ENCODE measurements at regions not wholly inside any gene's neighbourhood (a gene's known extent, or its start where the extent isn't known, plus 50 kb on each side); places are given as distances from the start of the nearest gene placed in this dataset.

GRCh38 chr9:13941714-13942113 lies 372.2 kb downstream of the NFIB start:
- TF ChIP-seq EZH2phosphoT487 (IDR thresholded peaks at IDR 0.05; ENCODE audit: borderline replicate concordance, low read length) (no peak), CTCF (IDR thresholded peaks at IDR 0.05; ENCODE audit: low read depth, low read length, poor library complexity, severe bottlenecking) (no peak)

All from DOHH2 (cell line).